Neural progenitor cell (in vitro differentiated cells): ENCODE measurements at regions not wholly inside any gene's neighbourhood (a gene's known extent, or its start where the extent isn't known, plus 50 kb on each side); places are given as distances from the start of the nearest gene placed in this dataset.

Experiments used
- DNase-seq: peaks from one replicate; pipeline ENCODE4 v3.0.0-alpha.2; 2016; ENCODE audit warnings: low spot score
- H2AFZ ChIP-seq: fragments of 200-600 bp; sonication (generic); replicated peaks from 2 replicates; pipeline ENCODE4 v1.6.1; 2016; ENCODE audit warnings: antibody characterized with exemption
- H3F3A ChIP-seq: fragments of 200-600 bp; sonication (generic); 2 replicates; pipeline ENCODE4 v1.6.1; 2016; ENCODE audit warnings: antibody characterized with exemption, low read depth
- H3K27ac ChIP-seq: fragments of 200-600 bp; sonication (generic); 2 replicates; pipeline ENCODE4 v1.5.1; 2016; ENCODE audit warnings: mild to moderate bottlenecking
- H3K27me3 ChIP-seq: fragments of 200-600 bp; sonication (generic); 2 replicates; pipeline ENCODE4 v1.6.1; 2016; ENCODE audit warnings: mild to moderate bottlenecking, moderate library complexity
- H3K36me3 ChIP-seq: fragments of 200-600 bp; sonication (generic); 2 replicates; pipeline ENCODE4 v1.5.1; 2016
- H3K4me1 ChIP-seq: fragments of 200-600 bp; sonication (generic); 2 replicates; pipeline ENCODE4 v1.6.1; 2016; ENCODE audit warnings: mixed run types
- H3K4me2 ChIP-seq: fragments of 200-600 bp; sonication (generic); 2 replicates; pipeline ENCODE4 v1.6.1; 2016
- H3K4me3 ChIP-seq: fragments of 200-600 bp; sonication (generic); 2 replicates; pipeline ENCODE4 v1.5.1; 2016
- H3K79me2 ChIP-seq: fragments of 200-600 bp; sonication (generic); 2 replicates; pipeline ENCODE4 v1.6.1; 2016; ENCODE audit warnings: low read depth
- H3K9ac ChIP-seq: fragments of 200-600 bp; sonication (generic); 2 replicates; pipeline ENCODE4 v1.6.1; 2016
- H3K9me3 ChIP-seq: fragments of 200-600 bp; sonication (generic); 2 replicates; pipeline ENCODE4 v1.5.1; 2016; ENCODE audit warnings: low read depth
- H4K20me1 ChIP-seq: fragments of 200-600 bp; sonication (generic); 2 replicates; pipeline ENCODE4 v1.6.1; 2016; ENCODE audit warnings: low read depth
- H3K27ac Mint-ChIP-seq: 3 replicates; pipeline ENCODE4 v1.8.0; 2021; ENCODE audit warnings: mixed read lengths
- H3K27me3 Mint-ChIP-seq: 2 replicates; pipeline ENCODE4 v1.8.0; 2022; ENCODE audit warnings: low read depth, mild to moderate bottlenecking, inconsistent platforms, moderate library complexity, mixed read lengths; ENCODE audit not compliant: insufficient read depth
- H3K36me3 Mint-ChIP-seq: 3 replicates; pipeline ENCODE4 v1.8.0; 2021; ENCODE audit warnings: mixed read lengths
- H3K4me1 Mint-ChIP-seq: 3 replicates; pipeline ENCODE4 v1.8.0; 2021; ENCODE audit warnings: mixed read lengths
- H3K4me3 Mint-ChIP-seq: 3 replicates; pipeline ENCODE4 v1.8.0; 2021; ENCODE audit warnings: mild to moderate bottlenecking, moderate library complexity, mixed read lengths
- H3K9me3 Mint-ChIP-seq: 3 replicates; pipeline ENCODE4 v1.8.0; 2020; ENCODE audit warnings: mixed read lengths
- CTCF ChIP-seq: fragments of 200-600 bp; sonication (generic); IDR thresholded peaks from 2 replicates; pipeline ENCODE4 v1.5.1; 2017; ENCODE audit warnings: antibody characterized with exemption, mild to moderate bottlenecking
- EZH2 ChIP-seq: fragments of 200-600 bp; sonication (generic); IDR thresholded peaks from 2 replicates; pipeline ENCODE4 v1.6.1; 2017; ENCODE audit warnings: antibody characterized with exemption, mild to moderate bottlenecking, moderate library complexity
- EZH2phosphoT487 ChIP-seq: fragments of 200-600 bp; sonication (generic); IDR thresholded peaks from 2 replicates; pipeline ENCODE4 v1.6.1; 2017; ENCODE audit warnings: antibody characterized with exemption

DNA sequence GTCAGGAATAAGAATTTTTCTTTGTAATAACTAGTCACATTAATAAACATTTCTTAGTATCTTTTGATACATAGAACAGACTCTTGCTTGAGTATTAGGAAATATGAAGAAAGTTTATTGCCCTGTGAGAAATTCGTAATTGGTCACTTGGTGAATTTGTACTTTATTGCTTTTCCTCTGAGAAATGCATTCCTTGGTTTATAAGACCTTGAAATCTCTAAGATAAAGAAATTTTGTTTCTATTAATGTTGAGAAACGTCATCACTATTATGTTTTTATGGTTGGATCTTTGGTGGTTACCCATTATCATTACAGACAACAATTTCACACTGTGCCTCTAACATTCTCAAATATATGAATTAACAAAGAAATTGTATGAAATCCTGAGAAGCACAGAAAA, 652.0 kb upstream of the NECTIN3 start:
- Histone ChIP-seq H3K79me2 (no peaks in the 10 kb centered on the region), H3K9me3 (no peaks in the 10 kb centered on the region), H3K36me3 (no peaks in the 10 kb centered on the region), H2AFZ (no peak overlapping the region), H3K9ac (no peak overlapping the region), H4K20me1 (no peaks in the 10 kb centered on the region), H3K4me1 (no peaks in the 10 kb centered on the region), H3K4me2 (no peak overlapping the region), H3F3A (no peaks in the 10 kb centered on the region), H3K4me3 (no peak overlapping the region), H3K27ac (no peak overlapping the region), H3K27me3 (no peaks in the 10 kb centered on the region)
- Mint-ChIP-seq H3K9me3 (peaks cover 2% of the 10 kb centered on the region), H3K36me3 (no peaks in the 10 kb centered on the region), H3K27ac (no peak overlapping the region), H3K4me1 (peaks cover 8% of the 10 kb centered on the region), H3K4me3 (no peak overlapping the region), H3K27me3 (no peaks in the 10 kb centered on the region)
- no peak for TF ChIP-seq EZH2phosphoT487
- DNase-seq: no peak

DNA sequence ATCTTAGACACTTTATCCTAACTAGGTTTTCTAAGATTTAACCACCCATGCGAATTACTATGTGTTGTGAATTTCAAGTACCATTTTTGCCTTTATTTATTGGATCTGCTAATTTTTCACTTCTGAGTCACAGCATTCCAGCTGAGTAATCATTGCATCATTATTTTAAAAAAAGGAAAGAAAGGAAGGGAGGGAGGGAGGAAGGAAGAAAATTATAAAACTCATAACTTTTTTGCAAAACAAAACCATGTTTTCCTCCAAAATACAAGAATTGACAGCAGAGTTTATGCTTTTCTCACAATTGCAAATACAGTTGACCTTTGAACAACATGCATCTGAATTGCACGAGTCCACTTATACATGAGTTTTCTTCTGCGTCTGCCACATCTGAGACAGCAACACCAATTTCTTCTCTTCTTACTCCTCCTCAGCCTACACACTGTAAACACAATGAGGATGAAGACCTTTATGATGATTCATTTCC, 651.4 kb upstream of the NECTIN3 start:
- peaks cover 2% of the 10 kb centered on the region for H3K4me1 Mint-ChIP-seq
- no peak overlapping the region for H3K9ac ChIP-seq

GRCh38 chr3:110423276-110423675, 648.3 kb upstream of the NECTIN3 start:
- Mint-ChIP-seq H3K9me3 (peaks cover 4% of the 10 kb centered on the region), H3K4me1 (no peaks in the 10 kb centered on the region), H3K27ac (no peak overlapping the region)

More for the DNA sequence above, 651.4 kb upstream of the NECTIN3 start:
- H2AFZ ChIP-seq: no peak overlapping the region
- H3K9me3 Mint-ChIP-seq: peaks cover 2% of the 10 kb centered on the region
- H3K4me3 ChIP-seq: no peak overlapping the region
- H3K27me3 ChIP-seq: no peaks in the 10 kb centered on the region
- H3K27ac Mint-ChIP-seq: no peak overlapping the region
- H3K4me1 ChIP-seq: no peaks in the 10 kb centered on the region
- H3K36me3 ChIP-seq: no peaks in the 10 kb centered on the region
- H3K4me3 Mint-ChIP-seq: no peak overlapping the region
- no peak overlapping the region for H3K27ac ChIP-seq
- no peaks in the 10 kb centered on the region for H3K27me3 Mint-ChIP-seq
- DNase-seq: no peak
- no peaks in the 10 kb centered on the region for H3F3A ChIP-seq
- no peaks in the 10 kb centered on the region for H3K36me3 Mint-ChIP-seq
- H3K79me2 ChIP-seq: no peaks in the 10 kb centered on the region
- no peaks in the 10 kb centered on the region for H3K9me3 ChIP-seq
- H3K4me2 ChIP-seq: no peak overlapping the region
- TF ChIP-seq EZH2 (no peak), EZH2phosphoT487 (no peak), CTCF (no peak)
- H4K20me1 ChIP-seq: no peaks in the 10 kb centered on the region

More at GRCh38 chr3:110423276-110423675, 648.3 kb upstream of the NECTIN3 start:
- Histone ChIP-seq H3K36me3 (no peaks in the 10 kb centered on the region), H2AFZ (no peak overlapping the region), H3K4me1 (no peaks in the 10 kb centered on the region), H3K9ac (no peak overlapping the region), H3K4me3 (no peak overlapping the region), H3K27ac (no peak overlapping the region), H3K9me3 (no peaks in the 10 kb centered on the region), H3K79me2 (no peaks in the 10 kb centered on the region), H3F3A (no peaks in the 10 kb centered on the region), H3K27me3 (no peaks in the 10 kb centered on the region), H4K20me1 (no peaks in the 10 kb centered on the region), H3K4me2 (no peak overlapping the region)
- Mint-ChIP-seq H3K4me3 (no peak overlapping the region), H3K36me3 (no peaks in the 10 kb centered on the region), H3K27me3 (no peaks in the 10 kb centered on the region)
- no peak for TF ChIP-seq EZH2phosphoT487
- no peak for TF ChIP-seq EZH2
- TF ChIP-seq CTCF: no peak
- no peak for DNase-seq
